Left forelimb (tissue), 1 donor: ENCODE measurements at regions not wholly inside any gene's neighbourhood (a gene's known extent, or its start where the extent isn't known, plus 50 kb on each side); places are given as distances from the start of the nearest gene placed in this dataset.
"Not testable (repeated sequence)": the region's sequence is repeated elsewhere in the genome, so short reads cannot be mapped to it uniquely, and the experiment has no call there.

Source experiments
- DNase-seq: peaks from one replicate; pipeline ENCODE4 v3.0.0-alpha.2; 2018; ENCODE audit warnings: low spot score

DNA sequence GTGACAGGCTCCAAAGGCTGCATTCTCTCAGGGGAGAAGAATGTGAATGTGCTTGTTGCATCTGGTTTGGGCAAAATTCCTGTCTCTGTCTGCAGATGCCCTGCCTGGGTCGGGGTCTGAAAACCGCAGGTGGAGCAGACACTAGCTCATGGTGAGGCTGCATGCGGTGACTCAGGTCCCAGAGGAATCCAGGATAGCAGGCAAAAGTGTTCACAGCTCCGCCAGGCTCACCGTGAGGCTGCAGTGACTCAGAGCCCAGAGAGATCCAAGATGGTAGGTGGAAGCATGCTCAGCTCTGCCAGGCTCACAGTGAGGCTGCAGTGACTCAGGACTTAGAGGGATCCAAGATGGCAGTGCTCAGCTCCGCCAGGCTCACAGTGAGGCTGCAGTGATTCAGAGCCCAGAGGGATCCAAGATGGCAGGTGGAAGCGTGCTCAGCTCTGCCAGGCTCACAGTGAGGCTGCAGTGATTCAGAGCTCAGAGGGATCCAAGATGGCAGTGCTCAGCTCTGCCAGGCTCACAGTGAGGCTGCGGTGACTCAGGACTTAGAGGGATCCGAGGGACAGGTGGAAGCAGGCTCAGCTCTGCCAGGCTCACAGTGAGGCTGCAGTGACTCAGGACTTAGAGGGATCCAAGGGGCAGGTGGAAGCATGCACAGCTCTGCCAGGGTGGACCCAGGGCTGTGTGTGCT, 200.5 kb downstream of the ACKR3 start:
- no peak for DNase-seq

DNA sequence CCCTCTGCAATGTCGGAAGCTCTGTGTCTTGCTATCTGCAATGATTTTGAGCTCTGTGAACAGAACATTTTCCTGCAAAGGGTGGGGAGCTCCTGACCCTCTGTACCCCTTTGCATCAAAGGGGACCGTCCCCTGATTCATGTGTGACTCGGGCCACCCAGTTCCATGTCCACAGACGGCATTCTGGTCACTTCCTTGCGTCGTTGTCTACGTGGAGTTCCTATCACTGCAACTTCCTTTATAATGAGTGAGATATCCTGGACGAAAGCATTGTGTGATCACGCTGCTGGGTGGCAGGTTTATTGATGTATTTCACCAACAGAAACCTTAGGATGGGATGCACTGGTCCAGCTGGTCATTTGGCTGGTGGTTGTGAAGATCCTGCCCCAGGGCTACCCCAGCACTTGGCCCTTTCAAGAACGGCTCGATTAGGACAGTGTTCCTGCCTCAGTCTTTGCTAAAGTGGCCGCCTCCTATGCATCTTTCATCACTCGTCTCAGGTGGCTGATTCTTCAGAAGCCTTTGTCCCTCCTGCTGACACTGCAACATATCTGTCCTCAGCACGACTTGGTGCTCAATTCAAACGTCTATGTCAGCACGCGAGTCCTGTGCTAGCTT, 202.7 kb downstream of the ACKR3 start:
- DNase-seq = no peak

DNA sequence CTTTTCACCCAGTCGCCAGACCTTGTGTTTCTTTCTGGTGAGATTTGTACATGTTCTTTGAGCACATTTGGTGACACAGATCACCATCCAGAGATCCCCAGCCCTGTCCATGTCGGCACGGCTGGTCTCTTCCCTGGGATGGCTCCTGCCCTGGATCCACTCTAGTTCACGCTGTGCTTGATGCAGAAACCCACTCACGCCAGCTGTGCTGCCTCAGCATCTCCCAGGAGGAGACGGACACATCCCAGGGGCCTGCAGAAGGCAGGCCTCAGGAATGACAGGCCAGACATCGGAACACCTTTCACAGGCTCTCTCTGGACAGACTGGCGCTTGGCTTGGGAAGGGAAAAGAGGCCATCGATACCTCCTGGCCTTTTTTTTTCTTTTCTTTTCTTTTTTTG, 203.6 kb downstream of the ACKR3 start:
- no peak for DNase-seq

DNA sequence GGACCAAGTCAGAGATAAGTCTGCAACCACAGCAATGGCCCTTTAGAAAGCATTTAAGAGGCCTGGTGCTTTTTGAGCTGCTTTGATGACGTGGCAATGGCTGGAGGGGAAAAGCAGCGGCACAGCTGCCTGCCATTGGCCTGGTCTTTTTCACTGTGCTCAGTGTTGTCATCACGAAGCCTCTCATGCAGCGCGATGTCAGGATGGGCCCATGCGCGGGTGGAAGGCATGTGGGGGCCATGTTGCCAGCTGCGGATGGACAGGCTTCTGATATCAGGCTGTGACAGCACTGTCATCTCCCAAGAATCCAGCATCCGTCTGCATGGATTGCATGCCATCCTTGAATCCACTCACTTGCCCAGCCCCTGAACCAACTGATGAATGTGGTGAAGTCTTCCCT, 204.5 kb downstream of the ACKR3 start:
- DNase-seq = no peak

DNA sequence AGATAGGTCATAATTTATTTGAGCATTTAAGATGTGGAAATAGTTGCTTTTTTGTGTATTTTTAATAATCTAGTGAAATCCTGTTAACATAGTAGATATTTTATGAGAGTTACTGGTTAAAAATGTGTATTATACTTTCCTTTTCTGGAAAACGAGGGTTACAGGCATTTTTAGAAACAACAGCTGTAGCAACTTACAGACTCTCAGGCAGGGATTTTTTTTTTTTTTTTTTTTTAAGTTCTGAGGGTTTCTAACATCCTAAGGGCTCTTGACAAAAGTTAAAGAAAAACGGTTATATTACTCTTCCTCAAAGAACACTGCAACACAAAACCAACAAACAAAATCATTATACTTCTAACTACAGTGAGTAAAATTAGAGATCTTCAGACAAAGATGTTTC, 205.9 kb downstream of the ACKR3 start:
- DNase-seq = no peak

DNA sequence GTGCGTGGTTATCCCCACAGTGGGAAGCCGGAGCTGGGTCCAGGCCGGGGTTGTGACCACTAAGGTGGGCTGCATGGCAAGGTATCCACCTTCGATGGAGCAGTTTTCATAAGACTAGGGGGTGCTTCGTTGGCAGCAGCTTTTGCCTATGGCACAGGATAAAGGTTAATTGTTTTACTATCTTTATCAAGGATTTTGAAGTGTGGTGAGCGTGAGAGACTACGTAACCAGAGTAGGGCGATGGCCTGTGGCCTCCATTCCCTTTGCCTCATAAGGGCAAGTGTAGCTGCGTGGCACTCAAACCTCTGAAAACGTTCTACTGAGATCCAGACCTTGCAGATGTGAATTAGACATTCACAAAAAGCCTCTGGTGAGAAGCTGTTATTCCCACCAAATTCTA, 206.6 kb downstream of the ACKR3 start:
- no peak for DNase-seq

DNA sequence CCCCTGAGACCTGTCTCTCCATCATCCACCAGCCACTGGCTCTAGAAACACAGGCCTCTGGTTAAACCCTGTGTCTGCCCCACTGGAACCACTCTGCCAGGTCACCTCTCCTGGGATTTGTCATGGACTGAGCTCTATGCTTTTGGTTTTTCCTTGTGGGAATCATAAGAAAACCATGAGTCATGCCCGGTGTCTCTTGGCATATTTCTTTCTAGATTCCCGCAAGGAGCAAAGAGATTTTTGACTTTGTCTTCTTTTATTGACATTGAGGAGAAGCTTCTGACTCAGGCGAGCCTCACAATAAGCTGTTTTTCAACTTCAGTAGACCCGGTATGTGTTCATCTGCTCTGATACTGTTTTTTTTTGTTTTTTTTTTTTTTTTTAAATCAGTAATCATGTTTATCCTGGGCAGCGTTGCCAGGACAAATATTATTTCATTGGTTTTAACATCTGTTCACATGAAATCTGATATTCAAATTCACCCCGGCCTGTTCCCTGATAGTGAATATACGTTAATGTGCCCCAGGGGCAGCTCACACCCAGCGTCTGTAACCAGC, 207.1 kb downstream of the ACKR3 start:
- DNase-seq = no peak

DNA sequence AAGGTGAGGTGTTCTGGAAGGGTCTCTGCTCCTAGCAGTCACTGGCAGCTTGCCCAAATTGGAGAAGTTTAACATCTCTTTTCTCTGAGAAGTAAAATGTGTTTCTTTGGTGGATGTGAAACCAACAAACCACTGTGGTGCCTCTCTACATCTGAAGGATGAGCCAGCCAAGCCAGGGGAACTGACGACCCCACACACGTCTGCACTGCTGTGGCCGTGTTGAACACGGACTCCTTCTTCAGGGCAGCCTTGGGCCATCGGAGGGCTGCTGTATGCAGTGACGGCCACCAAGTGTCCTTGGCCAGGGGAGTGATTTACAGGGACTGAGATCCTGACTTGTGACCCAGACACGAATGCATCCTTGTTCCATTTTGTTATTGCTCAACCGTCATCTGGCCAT, 207.8 kb downstream of the ACKR3 start:
- DNase-seq = no peak

DNA sequence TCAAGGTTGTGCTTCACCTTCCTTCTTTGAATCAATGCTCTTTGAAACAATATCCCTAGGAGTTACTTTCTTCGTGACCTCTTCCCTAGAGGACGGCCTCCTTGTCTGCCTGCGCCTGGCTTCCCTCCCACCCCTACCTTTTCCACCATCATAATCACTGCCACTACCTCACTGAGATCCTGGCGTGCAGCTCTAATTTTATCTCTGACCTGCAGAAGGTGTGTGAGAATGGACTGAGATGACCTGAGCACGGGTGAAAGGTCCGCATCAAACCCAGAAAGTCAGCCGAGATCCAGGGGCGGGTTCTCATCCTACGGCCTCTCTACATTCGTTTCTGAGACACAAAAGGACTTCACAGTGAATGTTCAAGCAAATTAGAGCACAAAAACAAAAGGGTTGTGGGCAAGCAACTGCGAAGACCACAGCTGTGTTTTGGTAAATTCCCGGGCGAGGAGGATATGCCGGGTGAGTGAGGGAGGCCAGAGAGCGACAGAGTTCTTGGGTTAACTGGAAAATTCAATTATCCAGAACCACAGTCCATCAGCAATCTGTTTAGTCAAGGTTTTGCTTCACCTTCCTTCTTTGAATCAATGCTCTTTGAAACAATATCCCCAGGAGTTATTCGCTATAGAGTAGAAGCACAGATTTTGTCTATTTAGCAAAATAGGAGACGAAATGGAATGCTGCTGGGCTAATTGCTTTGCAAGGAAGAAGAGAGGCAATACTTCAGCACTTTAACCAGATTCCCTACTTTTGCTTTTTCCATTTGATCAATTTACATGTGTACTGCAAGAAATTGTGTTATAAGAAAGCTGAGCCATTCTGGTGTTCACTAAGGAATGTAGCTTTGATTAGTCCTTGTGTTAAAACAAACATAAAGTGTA, 212.6 kb downstream of the ACKR3 start:
- no peak for DNase-seq

DNA sequence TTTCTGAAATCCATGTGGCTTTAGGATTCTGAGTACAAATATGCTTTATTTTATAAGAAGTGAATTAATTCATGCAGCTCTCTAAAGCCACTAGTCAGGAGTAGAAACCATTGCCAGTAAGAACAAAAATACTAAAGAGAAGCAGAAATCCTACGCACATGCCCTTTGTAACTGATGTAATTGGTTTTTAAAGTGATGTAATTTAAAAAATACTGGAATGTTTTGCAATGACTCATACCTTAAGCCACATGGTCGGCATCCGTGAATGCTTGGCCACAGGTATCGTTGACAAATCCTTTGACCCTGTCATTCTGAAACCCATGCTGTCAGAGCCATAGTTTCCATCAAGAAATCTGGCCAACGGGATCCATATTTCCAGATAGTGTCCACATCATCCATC, 213.3 kb downstream of the ACKR3 start:
- DNase-seq = no peak

DNA sequence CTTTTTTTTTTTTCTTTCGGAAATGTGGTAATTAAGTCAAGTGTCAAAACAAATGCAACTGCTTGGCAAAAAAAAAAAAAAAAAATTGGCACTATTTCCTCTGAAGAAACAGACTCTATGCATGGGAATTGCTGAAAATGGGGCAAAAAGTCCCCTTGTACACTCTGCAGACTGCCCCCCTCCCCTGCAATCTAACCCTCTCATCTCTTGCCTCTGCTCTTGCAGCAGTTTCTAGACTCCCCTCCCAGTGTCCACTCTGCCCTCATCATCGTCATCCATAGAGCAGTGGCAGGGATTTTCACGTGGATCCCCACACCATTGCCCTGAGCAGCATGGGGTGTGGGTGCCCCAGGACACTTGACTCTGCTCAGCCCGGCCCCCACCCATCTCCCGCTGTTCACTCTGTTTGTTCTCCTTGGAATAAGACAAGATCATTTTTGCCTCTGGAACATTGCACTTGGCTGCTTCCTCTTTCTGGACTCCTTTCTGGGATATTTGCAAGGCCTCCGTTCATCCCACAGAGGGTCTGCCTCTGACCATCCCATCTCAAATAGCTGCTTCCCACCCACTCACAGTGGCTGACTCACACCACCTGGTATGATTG, 213.9 kb downstream of the ACKR3 start:
- DNase-seq = no peak

DNA sequence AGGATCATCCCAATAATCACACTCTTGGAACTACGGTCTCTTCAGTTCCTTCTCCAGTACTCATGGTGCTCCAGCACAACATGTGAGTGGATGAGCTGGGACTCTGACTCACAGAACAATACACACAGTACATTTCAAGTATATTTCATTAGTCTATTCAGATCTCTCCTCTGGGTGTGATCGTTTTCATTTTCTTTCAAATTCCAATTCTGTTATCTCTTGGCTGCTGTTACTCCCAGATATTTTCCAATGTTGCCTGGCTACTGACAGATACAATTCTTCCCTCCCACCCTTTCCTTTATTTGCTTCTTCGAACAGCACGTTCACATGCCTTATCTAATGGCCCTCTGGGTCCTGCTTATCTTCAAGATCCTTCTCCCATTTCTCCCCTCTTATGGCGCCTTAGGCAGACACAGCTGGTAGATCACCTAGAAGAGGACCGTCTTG, 216.0 kb downstream of the ACKR3 start:
- no peak for DNase-seq

DNA sequence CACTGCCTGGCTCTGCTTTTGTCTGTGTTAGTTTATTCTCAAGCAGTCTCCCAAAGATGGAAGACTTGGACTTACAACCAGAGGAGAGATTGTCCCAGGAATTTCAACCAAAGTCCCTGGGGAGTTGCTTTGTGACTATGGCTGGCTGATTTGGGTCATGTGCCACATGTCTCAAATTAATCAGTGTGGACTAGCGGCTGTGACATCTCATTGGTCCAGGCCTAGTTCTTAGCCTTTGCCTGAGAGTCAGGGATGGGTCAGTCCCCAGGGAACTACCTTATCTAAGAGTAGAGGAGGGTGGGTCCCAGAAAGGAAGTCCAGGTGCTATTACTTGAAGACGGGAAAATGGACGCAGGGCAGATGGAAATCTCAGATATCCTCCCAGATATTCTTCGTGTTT, 217.1 kb downstream of the ACKR3 start:
- no peak for DNase-seq

DNA sequence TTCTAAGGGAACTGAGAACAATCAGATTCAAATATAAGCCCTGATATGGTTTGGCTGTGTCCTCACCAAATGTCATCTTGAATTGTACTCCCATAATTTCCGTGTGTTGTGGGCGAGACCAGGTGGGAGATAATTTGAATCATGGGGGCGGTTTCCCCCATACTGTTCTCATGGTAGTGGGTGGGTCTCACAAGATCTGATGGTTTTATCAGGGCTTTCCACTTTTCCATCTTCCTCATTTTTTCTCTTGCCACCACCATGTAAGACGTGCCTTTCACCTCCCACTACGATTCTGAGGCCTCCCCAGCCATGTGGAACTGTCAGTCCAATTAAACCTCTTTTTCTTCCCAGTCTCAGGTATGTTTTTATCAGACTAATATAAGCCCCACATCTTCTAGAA, 217.8 kb downstream of the ACKR3 start:
- not testable (repeated sequence) for DNase-seq

DNA sequence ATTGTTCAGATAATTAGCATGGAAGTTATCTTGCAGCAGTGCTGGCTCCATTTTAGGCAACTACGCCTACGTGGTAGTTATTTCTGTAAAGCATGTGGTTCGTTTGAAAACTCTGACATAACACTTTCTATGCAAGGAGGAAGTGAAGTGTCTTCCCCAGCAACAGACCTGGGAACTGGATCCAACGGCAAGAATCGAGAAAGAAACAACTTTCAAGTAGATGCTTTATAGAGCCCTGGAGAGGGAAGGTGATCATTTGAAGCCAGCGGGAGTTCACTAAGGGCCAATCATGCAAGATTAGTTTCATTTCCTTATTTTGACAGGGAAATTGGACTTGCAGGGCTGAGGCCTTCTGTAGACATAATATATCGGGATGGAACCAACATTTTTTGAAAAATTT, 218.3 kb downstream of the ACKR3 start:
- DNase-seq = no peak

DNA sequence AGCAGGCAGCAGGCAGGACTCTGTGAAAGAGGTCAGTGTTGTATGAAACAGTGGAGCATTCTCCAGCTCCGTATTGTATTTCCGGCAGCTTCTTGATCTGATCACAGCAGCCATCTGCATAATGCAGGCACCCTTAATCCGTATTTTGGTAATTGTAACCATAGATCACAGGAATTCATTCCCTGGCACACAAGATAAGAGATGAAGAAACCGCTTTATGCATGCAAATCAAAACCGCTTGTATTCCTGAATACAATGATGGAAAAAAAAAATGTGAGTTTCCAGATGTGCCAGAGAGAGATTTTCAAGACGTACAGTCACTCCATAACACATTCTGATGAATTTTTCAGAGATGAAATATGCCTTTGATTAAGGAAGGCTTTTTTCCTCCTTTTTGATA, 221.3 kb downstream of the ACKR3 start:
- DNase-seq = no peak

DNA sequence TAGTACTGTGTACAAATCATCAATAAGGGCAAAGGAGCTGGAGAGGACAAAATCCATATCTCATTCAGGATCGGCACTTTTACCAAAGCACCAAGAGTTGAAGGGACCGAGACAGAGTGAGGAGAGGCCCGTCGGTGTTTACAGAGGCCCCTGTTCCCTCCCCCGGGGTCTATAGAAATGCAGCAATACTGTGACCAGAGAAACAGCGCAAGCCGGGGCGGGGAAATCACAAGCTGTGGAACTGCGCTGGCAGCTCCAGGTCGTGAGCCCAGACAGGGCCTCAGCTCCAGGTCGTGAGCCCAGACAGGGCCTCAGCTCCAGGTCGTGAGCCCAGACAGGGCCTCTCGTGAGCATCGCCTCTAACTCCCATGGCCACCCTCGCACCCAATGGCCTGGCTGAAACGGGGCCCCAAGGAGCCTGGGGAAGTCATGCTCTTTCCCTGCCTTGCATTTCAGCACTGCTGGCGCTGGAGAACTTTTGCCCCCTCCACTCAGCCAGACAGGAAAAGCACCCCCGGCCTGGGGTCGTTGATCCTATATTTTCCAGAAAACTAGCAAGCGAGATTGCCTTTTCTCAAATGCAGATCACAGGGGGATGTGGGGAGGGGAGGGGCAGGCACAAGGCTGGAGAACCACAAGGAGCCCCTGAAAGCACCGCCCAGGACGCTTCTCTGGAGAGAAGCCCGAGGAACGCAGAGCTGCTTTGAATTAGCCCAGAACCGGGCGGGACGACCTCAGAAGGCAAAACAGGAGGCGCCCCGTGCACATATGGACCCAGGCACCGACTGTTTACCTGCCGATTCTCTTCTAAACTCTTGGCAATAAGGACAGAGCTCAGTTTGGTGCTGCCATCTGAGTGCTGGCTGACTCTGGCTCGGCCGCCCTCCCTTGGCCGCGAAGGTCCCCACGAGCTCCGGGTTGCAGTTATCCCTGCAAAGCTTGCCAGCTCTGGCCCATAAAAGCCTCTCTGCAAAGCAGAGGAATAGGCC, 223.7 kb downstream of the ACKR3 start:
- no peak for DNase-seq

DNA sequence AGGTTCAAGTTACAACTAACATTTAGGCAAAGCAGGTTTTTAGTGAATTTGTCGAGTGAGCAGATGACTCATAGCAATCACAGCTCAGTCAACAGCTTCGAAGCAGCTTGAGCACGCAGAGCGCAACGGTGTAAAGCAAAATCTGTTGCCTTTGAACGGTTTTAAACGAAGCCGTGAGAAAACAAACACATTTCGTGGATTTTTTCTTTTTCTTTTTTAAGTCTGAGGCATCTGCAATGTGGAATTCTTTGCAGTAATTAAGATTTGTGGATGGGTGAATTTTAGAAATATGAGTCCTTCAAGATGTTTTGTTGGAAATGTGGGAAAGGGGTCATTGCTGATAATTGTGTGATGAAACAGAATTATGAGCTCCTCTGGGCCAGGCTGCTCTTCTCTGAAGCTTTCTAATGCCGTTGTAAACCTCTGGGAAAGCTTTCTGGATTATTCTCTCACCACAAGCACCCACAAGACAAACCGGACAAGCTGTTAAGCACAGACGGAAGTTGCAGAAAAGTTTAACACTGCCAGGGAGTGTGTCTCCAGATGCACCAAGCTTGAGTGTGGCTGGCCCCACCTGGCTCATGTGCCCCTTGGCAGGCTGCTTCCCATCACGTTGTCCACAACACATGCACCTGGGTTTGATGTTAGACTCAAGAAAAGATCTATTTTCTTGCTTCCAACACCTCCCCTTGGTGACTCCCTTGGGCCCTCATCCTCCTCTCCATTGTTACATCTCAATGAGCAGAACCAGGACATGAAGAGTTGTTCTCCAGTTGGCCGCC, 224.7 kb downstream of the ACKR3 start:
- no peak for DNase-seq

DNA sequence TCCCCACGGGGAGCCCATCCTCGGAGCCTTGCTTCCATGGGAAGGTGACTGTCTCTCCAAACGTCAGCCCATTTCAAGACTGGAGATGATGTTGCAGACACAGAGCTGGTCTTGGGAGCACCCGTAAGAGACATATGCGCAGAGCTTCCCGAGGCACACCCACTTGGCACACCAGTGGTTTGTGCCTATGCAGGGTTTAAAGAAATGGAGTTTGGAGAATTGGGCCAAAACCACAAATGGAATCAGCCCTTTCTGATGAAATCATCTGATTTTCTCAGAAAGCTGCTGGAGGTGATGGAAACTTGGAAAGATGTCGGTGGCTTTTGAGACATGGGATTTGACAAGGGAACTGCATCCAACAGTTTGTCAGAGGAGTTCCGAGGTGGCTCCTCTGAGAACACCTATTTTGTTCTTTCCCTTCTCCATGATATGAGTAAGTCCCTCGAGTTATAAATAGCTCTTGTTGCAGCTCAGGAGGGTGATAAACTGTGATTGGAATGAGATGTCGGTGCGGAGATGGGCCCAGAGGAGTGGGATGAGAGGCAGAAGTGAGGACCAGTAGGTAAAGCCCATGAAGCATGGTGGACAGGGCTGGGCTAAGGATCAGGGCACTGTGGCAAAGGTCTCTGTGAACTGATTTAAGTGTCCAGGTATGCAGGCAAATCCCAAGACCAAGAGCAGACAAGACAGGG, 225.7 kb downstream of the ACKR3 start:
- no peak for DNase-seq

DNA sequence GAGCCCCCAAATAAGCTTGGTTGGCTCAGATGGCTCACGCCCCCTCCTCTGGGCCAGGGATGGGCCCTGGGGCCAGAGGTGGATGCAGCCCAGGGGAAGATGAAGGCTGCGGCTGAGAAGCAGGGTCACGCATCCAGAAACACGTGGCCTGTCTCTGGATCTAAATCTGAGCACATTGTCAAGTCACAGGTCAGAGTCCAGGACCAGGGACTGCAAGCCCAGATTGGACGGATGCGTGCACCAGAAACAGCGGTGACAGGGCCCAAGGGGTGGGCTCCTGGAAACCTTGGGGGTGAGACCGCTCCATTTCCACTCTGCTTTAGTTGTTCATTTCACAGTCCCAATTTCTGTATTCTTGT, 226.2 kb downstream of the ACKR3 start:
- DNase-seq = no peak
